Trophoblast cell (in vitro differentiated cells and primary cell): ENCODE measurements at regions not wholly inside any gene's neighbourhood (a gene's known extent, or its start where the extent isn't known, plus 50 kb on each side); places are given as distances from the start of the nearest gene placed in this dataset.
A peak's percentile ranks its signal among the peaks of the same experiment; 100 is the strongest.

Experiments
- DNase-seq, 2 donors: peaks; one replicate each; pipeline ENCODE4 v3.0.0-alpha.2; 2016
- H2AFZ ChIP-seq: 2 replicates; pipeline ENCODE4 v1.6.1; 2013; ENCODE audit warnings: low read length, moderate library complexity, mild to moderate bottlenecking; ENCODE audit not compliant: insufficient read depth, poor library complexity
- H2AK5ac ChIP-seq: 2 replicates; pipeline ENCODE4 v1.6.1; 2013; ENCODE audit warnings: mild to moderate bottlenecking, low read length
- H2BK120ac ChIP-seq: 2 replicates; pipeline ENCODE4 v1.6.1; 2013; ENCODE audit warnings: low read length, mild to moderate bottlenecking, moderate library complexity; ENCODE audit not compliant: insufficient read depth, poor library complexity
- H2BK12ac ChIP-seq: 2 replicates; pipeline ENCODE4 v1.6.1; 2013; ENCODE audit warnings: mild to moderate bottlenecking, low read length, moderate library complexity
- H2BK5ac ChIP-seq: 2 replicates; pipeline ENCODE4 v1.6.1; 2013; ENCODE audit warnings: low read length, low read depth, moderate library complexity, mild to moderate bottlenecking; ENCODE audit not compliant: poor library complexity
- H3K14ac ChIP-seq: 2 replicates; pipeline ENCODE4 v1.6.1; 2013; ENCODE audit warnings: mild to moderate bottlenecking, low read length
- H3K18ac ChIP-seq: 2 replicates; pipeline ENCODE4 v1.6.1; 2013; ENCODE audit warnings: mild to moderate bottlenecking, low read length
- H3K23ac ChIP-seq: 2 replicates; pipeline ENCODE4 v1.6.1; 2013; ENCODE audit warnings: low read length
- H3K27ac ChIP-seq: 2 replicates; pipeline ENCODE4 v1.5.1; 2013; ENCODE audit warnings: low read depth, mild to moderate bottlenecking, inconsistent platforms, low read length, moderate library complexity
- H3K27me3 ChIP-seq: 2 replicates; pipeline ENCODE4 v1.6.1; 2013; ENCODE audit warnings: inconsistent platforms, mild to moderate bottlenecking, low read length, moderate library complexity; ENCODE audit not compliant: insufficient read depth
- H3K36me3 ChIP-seq, 2 experiments: 1 replicate in 1 of 2; 2 replicates in 1 of 2; pipeline ENCODE4 v1.6.1; 2013; ENCODE audit warnings: low read length in 2 of 2, mild to moderate bottlenecking in 2 of 2, moderate library complexity in 1 of 2; ENCODE audit not compliant: insufficient read depth in 2 of 2, control insufficient read depth in 1 of 2
- H3K4ac ChIP-seq: 2 replicates; pipeline ENCODE4 v1.6.1; 2013; ENCODE audit warnings: low read depth, mild to moderate bottlenecking, low read length, moderate library complexity
- H3K4me1 ChIP-seq, 2 experiments: 1 replicate in 1 of 2; 2 replicates in 1 of 2; pipeline ENCODE4 v1.6.1; 2013; ENCODE audit warnings: low read length in 2 of 2, mild to moderate bottlenecking in 2 of 2, moderate library complexity in 1 of 2; ENCODE audit not compliant: insufficient read depth in 2 of 2, control insufficient read depth in 1 of 2
- H3K4me2 ChIP-seq: 2 replicates; pipeline ENCODE4 v1.6.1; 2013; ENCODE audit warnings: inconsistent platforms, mild to moderate bottlenecking, low read length, moderate library complexity
- H3K4me3 ChIP-seq: 2 replicates; pipeline ENCODE4 v1.5.1; 2013; ENCODE audit warnings: mild to moderate bottlenecking, low read depth, low read length, inconsistent platforms
- H3K79me1 ChIP-seq: one replicate; pipeline ENCODE4 v1.6.1; 2013; ENCODE audit warnings: low read length
- H3K79me2 ChIP-seq: 2 replicates; pipeline ENCODE4 v1.6.1; 2013; ENCODE audit warnings: low read length, mild to moderate bottlenecking; ENCODE audit not compliant: control insufficient read depth, insufficient read depth, poor library complexity
- H3K9ac ChIP-seq: 2 replicates; pipeline ENCODE4 v1.6.1; 2013; ENCODE audit warnings: mild to moderate bottlenecking, low read length
- H3K9me3 ChIP-seq: 2 replicates; pipeline ENCODE4 v1.6.1; 2013; ENCODE audit warnings: low read depth, mild to moderate bottlenecking, control low read depth, inconsistent platforms, low read length; ENCODE audit not compliant: insufficient read depth
- H4K12ac ChIP-seq: 2 replicates; pipeline ENCODE4 v1.6.1; 2013; ENCODE audit warnings: low read depth, mild to moderate bottlenecking, low read length, moderate library complexity
- H4K8ac ChIP-seq: 2 replicates; pipeline ENCODE4 v1.6.1; 2013; ENCODE audit warnings: low read depth, mild to moderate bottlenecking, low read length, moderate library complexity
- H4K91ac ChIP-seq: one replicate; pipeline ENCODE4 v1.6.1; 2013; ENCODE audit warnings: low read depth, mild to moderate bottlenecking, low read length, moderate library complexity
- WGBS: extraction: QIAGEN DNeasy Blood & Tissue Kit; methylation state at CpG from one replicate; pipeline ENCODE4 v1.1.7; 2013; ENCODE audit warnings: missing lambda C conversion rate; ENCODE audit not compliant: insufficient read length, insufficient coverage; ENCODE audit errors: extremely low coverage; 5-methylcytosine and 5-hydroxymethylcytosine counted together

- H2BK5ac ChIP-seq: no peak overlapping the region
- no peaks in the 10 kb centered on the region for H3K36me3 ChIP-seq
- H2AK5ac ChIP-seq: no peak overlapping the region
- no peak overlapping the region for H3K23ac ChIP-seq
- DNase-seq: no peak
- WGBS: no CpG with 5 or more reads among the region's 14 CpGs
- H3K79me2 ChIP-seq: no peaks in the 10 kb centered on the region
- no peak overlapping the region for H4K12ac ChIP-seq
- H3K18ac ChIP-seq: no peak overlapping the region
- no peak overlapping the region for H3K27ac ChIP-seq
- no peak overlapping the region for H3K4ac ChIP-seq
- H3K9ac ChIP-seq: no peak overlapping the region
- no peak overlapping the region for H2AFZ ChIP-seq
- H2BK120ac ChIP-seq: no peak overlapping the region
- no peak overlapping the region for H3K4me2 ChIP-seq
- H3K14ac ChIP-seq: no peak overlapping the region
- H3K4me1 ChIP-seq: no peaks in the 10 kb centered on the region
- no peaks in the 10 kb centered on the region for H3K79me1 ChIP-seq
- no peak overlapping the region for H2BK12ac ChIP-seq
- H3K9me3 ChIP-seq: peaks cover 3% of the 10 kb centered on the region
- no peak overlapping the region for H4K91ac ChIP-seq
- no peak overlapping the region for H3K4me3 ChIP-seq
- no peak overlapping the region for H4K8ac ChIP-seq
- H3K27me3 ChIP-seq: no peaks in the 10 kb centered on the region
Measured at GRCh38 chr7:84446991-84447480, 252.4 kb upstream of the SEMA3A start.

GRCh38 chr7:84425702-84426259, 231.2 kb upstream of the SEMA3A start:
- Histone ChIP-seq H3K23ac (no peak overlapping the region), H3K27me3 (no peaks in the 10 kb centered on the region), H4K91ac (no peak overlapping the region), H2BK12ac (no peak overlapping the region), H3K4me2 (no peak overlapping the region), H3K14ac (no peak overlapping the region), H3K9ac (no peak overlapping the region), H2BK5ac (no peak overlapping the region), H3K18ac (no peak overlapping the region), H4K12ac (no peak overlapping the region), H2BK120ac (no peak overlapping the region), H3K4me3 (no peak overlapping the region), H4K8ac (no peak overlapping the region), H3K36me3 (no peaks in the 10 kb centered on the region), H3K27ac (no peak overlapping the region), H3K4ac (no peak overlapping the region), H2AFZ (no peak overlapping the region), H3K9me3 (no peaks in the 10 kb centered on the region), H3K79me2 (no peaks in the 10 kb centered on the region), H2AK5ac (no peak overlapping the region), H3K4me1 (no peaks in the 10 kb centered on the region), H3K79me1 (no peaks in the 10 kb centered on the region)
- no CpG with 5 or more reads among the region's 5 CpGs for WGBS
- DNase-seq: no peak

- no peaks in the 10 kb centered on the region for H3K36me3 ChIP-seq
- H2AFZ ChIP-seq: no peak overlapping the region
- no peaks in the 10 kb centered on the region for H3K27me3 ChIP-seq
- H2BK5ac ChIP-seq: no peak overlapping the region
- H2BK120ac ChIP-seq: no peak overlapping the region
- no peak overlapping the region for H3K23ac ChIP-seq
- no peak overlapping the region for H3K14ac ChIP-seq
- no peak overlapping the region for H3K27ac ChIP-seq
- no peak for DNase-seq
- no peak overlapping the region for H4K12ac ChIP-seq
- H3K79me1 ChIP-seq: no peaks in the 10 kb centered on the region
- H3K9ac ChIP-seq: no peak overlapping the region
- no peak overlapping the region for H4K91ac ChIP-seq
- no peak overlapping the region for H3K4me3 ChIP-seq
- H2BK12ac ChIP-seq: no peak overlapping the region
- H3K4me1 ChIP-seq: no peaks in the 10 kb centered on the region
- H3K4me2 ChIP-seq: no peak overlapping the region
- no peaks in the 10 kb centered on the region for H3K79me2 ChIP-seq
- H3K4ac ChIP-seq: no peak overlapping the region
- no peak overlapping the region for H2AK5ac ChIP-seq
- H3K9me3 ChIP-seq: no peaks in the 10 kb centered on the region
- no peak overlapping the region for H4K8ac ChIP-seq
- H3K18ac ChIP-seq: no peak overlapping the region
Measured at GRCh38 chr7:84422790-84423189, 228.2 kb upstream of the SEMA3A start.

GRCh38 chr7:84412161-84412969, 217.8 kb upstream of the SEMA3A start:
- peak; percentile 36 to 74 for DNase-seq
- Histone ChIP-seq H4K91ac (no peak overlapping the region), H2AFZ (no peak overlapping the region), H3K36me3 (no peaks in the 10 kb centered on the region), H3K9ac (no peak overlapping the region), H3K27me3 (no peaks in the 10 kb centered on the region), H3K4me2 (no peak overlapping the region), H3K4ac (no peak overlapping the region), H2BK5ac (no peak overlapping the region), H3K4me1 (peaks cover 0 to 3% of the 10 kb centered on the region in 2 experiments), H2AK5ac (no peak overlapping the region), H3K18ac (no peak overlapping the region), H4K12ac (no peak overlapping the region), H3K79me1 (peaks cover 2% of the 10 kb centered on the region), H4K8ac (no peak overlapping the region), H3K9me3 (no peaks in the 10 kb centered on the region), H3K79me2 (no peaks in the 10 kb centered on the region), H2BK120ac (no peak overlapping the region), H3K4me3 (no peak overlapping the region), H3K23ac (no peak overlapping the region), H2BK12ac (no peak overlapping the region), H3K14ac (no peak overlapping the region), H3K27ac (no peak overlapping the region)
- no CpG with 5 or more reads among the region's 2 CpGs for WGBS
